HG03439 (cell line): ENCODE measurements at regions not wholly inside any gene's neighbourhood (a gene's known extent, or its start where the extent isn't known, plus 50 kb on each side); places are given as distances from the start of the nearest gene placed in this dataset.
"Not testable (repeated sequence)": the region's sequence is repeated elsewhere in the genome, so short reads cannot be mapped to it uniquely, and the experiment has no call there.

ENCODE experiments used
- ATAC-seq: cut with Tn5 transposase; IDR thresholded peaks from one replicate; pipeline ENCODE4 v1.9.1; 2021; ENCODE audit warnings: mild to moderate bottlenecking, moderate library complexity; ENCODE audit not compliant: unreplicated experiment

GRCh38 chr4:19119904-19120560 is 1098.5 kb upstream of the LCORL start:
- ATAC-seq, result no peak

- no peak for ATAC-seq
Measured at GRCh38 chr4:19117022-19117421, 1095.5 kb upstream of the LCORL start.

- no peak for ATAC-seq
Measured at GRCh38 chr4:19104176-19104575, 1082.6 kb upstream of the LCORL start.

- ATAC-seq, result no peak
Measured at GRCh38 chr4:19095491-19096046, 1074.0 kb upstream of the LCORL start.

- ATAC-seq, result no peak
Measured at GRCh38 chr4:19093951-19094350, 1072.4 kb upstream of the LCORL start.

GRCh38 chr4:19092797-19093196 is 1071.2 kb upstream of the LCORL start:
- ATAC-seq, result no peak

GRCh38 chr4:19074036-19074435 is 1052.5 kb upstream of the LCORL start:
- no peak for ATAC-seq

- ATAC-seq, result no peak
Measured at GRCh38 chr4:19063662-19064061, 1042.1 kb upstream of the LCORL start.

- no peak for ATAC-seq
Measured at GRCh38 chr4:19054916-19055315, 1033.4 kb upstream of the LCORL start.

GRCh38 chr4:19051831-19052230 is 1030.3 kb upstream of the LCORL start:
- no peak for ATAC-seq

GRCh38 chr4:19047279-19047880 is 1025.8 kb upstream of the LCORL start:
- ATAC-seq, result no peak

- no peak for ATAC-seq
Measured at GRCh38 chr4:19039816-19040215, 1018.3 kb upstream of the LCORL start.

GRCh38 chr4:19038231-19038630 is 1016.7 kb upstream of the LCORL start:
- no peak for ATAC-seq

GRCh38 chr4:19033816-19034733 is 1012.5 kb upstream of the LCORL start:
- no peak for ATAC-seq

GRCh38 chr4:19030536-19030935 is 1009.0 kb upstream of the LCORL start:
- no peak for ATAC-seq

GRCh38 chr4:19030048-19030447 is 1008.5 kb upstream of the LCORL start:
- no peak for ATAC-seq

- ATAC-seq, result no peak
Measured at GRCh38 chr4:19026281-19026680, 1004.7 kb upstream of the LCORL start.

GRCh38 chr4:19025031-19025430 is 1003.5 kb upstream of the LCORL start:
- no peak for ATAC-seq

GRCh38 chr4:19024047-19024446 is 1002.5 kb upstream of the LCORL start:
- ATAC-seq, result no peak

GRCh38 chr4:19021617-19022016 is 1000.1 kb upstream of the LCORL start:
- no peak for ATAC-seq

- ATAC-seq, result not testable (repeated sequence)
Measured at GRCh38 chr4:19016550-19016949, 995.0 kb upstream of the LCORL start.
